IMR-90 (cell line): ENCODE measurements at regions not wholly inside any gene's neighbourhood (a gene's known extent, or its start where the extent isn't known, plus 50 kb on each side); places are given as distances from the start of the nearest gene placed in this dataset.

Source experiments
- CEBPB ChIP-seq: IDR thresholded peaks from 2 replicates; pipeline ENCODE4 v1.6.1; 2012; ENCODE audit warnings: low read depth, low read length, improper control_type of control experiment
- FOS ChIP-seq: fragments of 150-350 bp; IDR thresholded peaks from 2 replicates; pipeline ENCODE4 v1.6.1; 2016; ENCODE audit warnings: low read depth, low read length
- MAFK ChIP-seq: IDR thresholded peaks from 2 replicates; pipeline ENCODE4 v1.6.1; 2012; ENCODE audit warnings: low read depth, low read length, improper control_type of control experiment
- MAZ ChIP-seq: IDR thresholded peaks from 2 replicates; pipeline ENCODE4 v1.6.1; 2012; ENCODE audit warnings: low read depth, mild to moderate bottlenecking, low read length, improper control_type of control experiment, moderate library complexity, borderline replicate concordance
- MXI1 ChIP-seq: IDR thresholded peaks from 2 replicates; pipeline ENCODE4 v1.6.1; 2012; ENCODE audit warnings: low read depth, mild to moderate bottlenecking, low read length, moderate library complexity, borderline replicate concordance
- POLR2A ChIP-seq: IDR thresholded peaks from 2 replicates; pipeline ENCODE4 v1.6.1; 2012; ENCODE audit warnings: mild to moderate bottlenecking, low read depth, low read length
- RCOR1 ChIP-seq: IDR thresholded peaks from 2 replicates; pipeline ENCODE4 v1.6.1; 2012; ENCODE audit warnings: mild to moderate bottlenecking, low read length, improper control_type of control experiment; ENCODE audit not compliant: insufficient replicate concordance
- SMC3 ChIP-seq: fragments of 150-350 bp; IDR thresholded peaks from 2 replicates; pipeline ENCODE4 v1.6.1; 2016; ENCODE audit warnings: low read depth, mild to moderate bottlenecking, antibody characterized with exemption, low read length, moderate library complexity
- TF ChIP-seq, protein P1 (sequence below): conservative IDR thresholded peaks from 2 replicates; pipeline ENCODE4 v1.5.1; 2012; ENCODE audit warnings: mild to moderate bottlenecking, low read depth, low read length, improper control_type of control experiment
- TF ChIP-seq, protein P2 (sequence below): fragments of 150-350 bp; IDR thresholded peaks from 2 replicates; pipeline ENCODE4 v1.6.1; 2017; ENCODE audit warnings: mild to moderate bottlenecking, antibody characterized with exemption, low read length, low read depth

- TF ChIP-seq FOS = no peak
- TF ChIP-seq, protein P1, sequence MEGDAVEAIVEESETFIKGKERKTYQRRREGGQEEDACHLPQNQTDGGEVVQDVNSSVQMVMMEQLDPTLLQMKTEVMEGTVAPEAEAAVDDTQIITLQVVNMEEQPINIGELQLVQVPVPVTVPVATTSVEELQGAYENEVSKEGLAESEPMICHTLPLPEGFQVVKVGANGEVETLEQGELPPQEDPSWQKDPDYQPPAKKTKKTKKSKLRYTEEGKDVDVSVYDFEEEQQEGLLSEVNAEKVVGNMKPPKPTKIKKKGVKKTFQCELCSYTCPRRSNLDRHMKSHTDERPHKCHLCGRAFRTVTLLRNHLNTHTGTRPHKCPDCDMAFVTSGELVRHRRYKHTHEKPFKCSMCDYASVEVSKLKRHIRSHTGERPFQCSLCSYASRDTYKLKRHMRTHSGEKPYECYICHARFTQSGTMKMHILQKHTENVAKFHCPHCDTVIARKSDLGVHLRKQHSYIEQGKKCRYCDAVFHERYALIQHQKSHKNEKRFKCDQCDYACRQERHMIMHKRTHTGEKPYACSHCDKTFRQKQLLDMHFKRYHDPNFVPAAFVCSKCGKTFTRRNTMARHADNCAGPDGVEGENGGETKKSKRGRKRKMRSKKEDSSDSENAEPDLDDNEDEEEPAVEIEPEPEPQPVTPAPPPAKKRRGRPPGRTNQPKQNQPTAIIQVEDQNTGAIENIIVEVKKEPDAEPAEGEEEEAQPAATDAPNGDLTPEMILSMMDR = no peak
- no peak for TF ChIP-seq RCOR1
- no peak for TF ChIP-seq POLR2A
- TF ChIP-seq MXI1 = no peak
- TF ChIP-seq MAFK = no peak
- no peak for TF ChIP-seq MAZ
- TF ChIP-seq, protein P2, sequence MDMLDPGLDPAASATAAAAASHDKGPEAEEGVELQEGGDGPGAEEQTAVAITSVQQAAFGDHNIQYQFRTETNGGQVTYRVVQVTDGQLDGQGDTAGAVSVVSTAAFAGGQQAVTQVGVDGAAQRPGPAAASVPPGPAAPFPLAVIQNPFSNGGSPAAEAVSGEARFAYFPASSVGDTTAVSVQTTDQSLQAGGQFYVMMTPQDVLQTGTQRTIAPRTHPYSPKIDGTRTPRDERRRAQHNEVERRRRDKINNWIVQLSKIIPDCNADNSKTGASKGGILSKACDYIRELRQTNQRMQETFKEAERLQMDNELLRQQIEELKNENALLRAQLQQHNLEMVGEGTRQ = no peak
- TF ChIP-seq SMC3 = no peak
- TF ChIP-seq CEBPB = no peak
Observed at GRCh38 chr7:79604841-79605240, 151.4 kb upstream of the MAGI2 start.
